ENCODE measurements at regions not wholly inside any gene's neighbourhood (a gene's known extent, or its start where the extent isn't known, plus 50 kb on each side); places are given as distances from the start of the nearest gene placed in this dataset.
"Not testable (repeated sequence)": the region's sequence is repeated elsewhere in the genome, so short reads cannot be mapped to it uniquely, and the experiment has no call there.

GRCh38 chr4:174388461-174389145 lies 104.9 kb downstream of the CEP44 start:
- no peaks in the 10 kb centered on the region for H3K36me3 ChIP-seq

DNA sequence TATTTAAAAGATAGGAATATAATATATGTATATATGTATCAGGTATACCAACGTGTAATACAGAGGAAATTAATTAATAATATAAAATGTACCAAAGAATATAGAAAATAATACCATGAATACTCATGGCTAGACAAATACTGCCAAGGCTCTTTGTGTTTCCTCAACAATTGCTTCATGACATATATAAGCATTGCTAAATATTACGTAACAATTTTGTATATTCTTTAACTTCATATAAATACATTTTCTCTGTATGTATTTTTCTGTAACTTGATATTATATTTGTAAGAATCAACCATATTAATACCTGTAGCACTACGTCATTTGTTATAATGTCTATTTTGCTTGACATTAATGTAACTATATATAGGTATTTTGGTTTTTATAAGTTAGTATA lies 104.0 kb downstream of the CEP44 start:
- TF ChIP-seq CTCF (IDR thresholded peaks at IDR 0.05): no peak
- TF ChIP-seq EP300 (IDR thresholded peaks at IDR 0.05): no peak
- no peak for TF ChIP-seq POLR2A (IDR thresholded peaks at IDR 0.05)
- no peak for TF ChIP-seq POLR2AphosphoS5 (IDR thresholded peaks at IDR 0.05)
- no peaks in the 10 kb centered on the region for H3K27me3 ChIP-seq
- no peaks in the 10 kb centered on the region for H3K36me3 ChIP-seq
- H3K4me3 ChIP-seq: no peak overlapping the region
- H3K27ac ChIP-seq: no peak overlapping the region
- ATAC-seq: no peak
- WGBS, 2 donors (ENCODE audit: low coverage in 1 of 2): 65 to 66% methylated on average over 3 of the region's 3 CpGs
- H3K4me1 ChIP-seq: peaks cover 0 to 14% (median 0%) of the 10 kb centered on the region in 3 donors
- no peaks in the 10 kb centered on the region for H3K9me3 ChIP-seq

More at GRCh38 chr4:174388461-174389145, 104.9 kb downstream of the CEP44 start:
- Histone ChIP-seq H3K27me3 (no peaks in the 10 kb centered on the region), H3K27ac (no peak overlapping the region), H3K9me3 (no peaks in the 10 kb centered on the region), H3K4me1 (peaks cover 0 to 14% (median 0%) of the 10 kb centered on the region in 3 donors), H3K4me3 (no peak overlapping the region)
- TF ChIP-seq EP300 (IDR thresholded peaks at IDR 0.05): no peak
- TF ChIP-seq CTCF (IDR thresholded peaks at IDR 0.05): no peak
- no peak for TF ChIP-seq POLR2A (IDR thresholded peaks at IDR 0.05)
- TF ChIP-seq POLR2AphosphoS5 (IDR thresholded peaks at IDR 0.05): no peak
- no peak for ATAC-seq

DNA sequence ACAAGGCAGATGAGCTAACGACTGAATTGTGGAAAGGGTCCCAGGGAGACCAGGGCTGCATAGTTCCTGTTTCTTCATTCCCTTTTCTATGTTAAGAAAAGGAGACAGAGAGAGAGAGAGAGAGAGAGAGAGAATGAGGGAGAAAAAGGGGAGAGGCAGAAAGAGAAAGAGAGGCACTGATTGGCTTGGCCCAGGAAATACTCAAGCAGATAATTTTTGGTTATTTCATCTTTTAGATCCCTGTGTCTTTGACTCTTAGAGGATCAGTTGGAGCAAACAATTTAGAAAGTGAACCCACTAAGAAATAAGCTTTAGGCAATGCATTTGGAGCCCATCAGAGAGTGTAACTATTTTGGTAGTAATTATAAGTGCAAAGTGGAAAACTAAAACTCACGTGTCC lies 103.4 kb downstream of the CEP44 start:
- no peak overlapping the region for H3K4me3 ChIP-seq
- WGBS, 2 donors (ENCODE audit: low coverage in 1 of 2): 0 to 16% methylated on average over 2 of the region's 2 CpGs
- no peak for ATAC-seq

GRCh38 chr4:174383783-174384182 lies 100.1 kb downstream of the CEP44 start:
- WGBS, 2 donors (ENCODE audit: low coverage in 1 of 2): 82 to 100% methylated on average over 5 to 6 of the region's 6 CpGs

More for the DNA sequence above, 103.4 kb downstream of the CEP44 start:
- no peaks in the 10 kb centered on the region for H3K27me3 ChIP-seq
- H3K9me3 ChIP-seq: no peaks in the 10 kb centered on the region
- H3K36me3 ChIP-seq: no peaks in the 10 kb centered on the region
- peaks cover 0 to 14% (median 0%) of the 10 kb centered on the region in 3 donors for H3K4me1 ChIP-seq
- no peak overlapping the region for H3K27ac ChIP-seq
- TF ChIP-seq POLR2AphosphoS5 (IDR thresholded peaks at IDR 0.05) (no peak), CTCF (IDR thresholded peaks at IDR 0.05) (no peak), EP300 (IDR thresholded peaks at IDR 0.05) (no peak), POLR2A (IDR thresholded peaks at IDR 0.05) (no peak)

GRCh38 chr4:174382938-174383605 lies 99.4 kb downstream of the CEP44 start:
- not testable (repeated sequence) for H3K27me3 ChIP-seq, ATAC-seq
- 58% methylated on average over 5 of the region's 6 CpGs; no CpG with 5 or more reads in 1 of the 2 donors for WGBS, 2 donors (ENCODE audit: low coverage in 1 of 2)

More at GRCh38 chr4:174383783-174384182, 100.1 kb downstream of the CEP44 start:
- Histone ChIP-seq H3K9me3 (no peaks in the 10 kb centered on the region), H3K27ac (no peak overlapping the region), H3K4me3 (no peak overlapping the region), H3K36me3 (no peaks in the 10 kb centered on the region), H3K4me1 (peaks cover 0 to 14% (median 0%) of the 10 kb centered on the region in 3 donors), H3K27me3 (no peaks in the 10 kb centered on the region)
- no peak for TF ChIP-seq CTCF (IDR thresholded peaks at IDR 0.05)
- no peak for TF ChIP-seq EP300 (IDR thresholded peaks at IDR 0.05)
- TF ChIP-seq POLR2A (IDR thresholded peaks at IDR 0.05): no peak
- no peak for TF ChIP-seq POLR2AphosphoS5 (IDR thresholded peaks at IDR 0.05)
- ATAC-seq: no peak

More at GRCh38 chr4:174382938-174383605, 99.4 kb downstream of the CEP44 start:
- H3K4me3 ChIP-seq, H3K36me3 ChIP-seq, H3K27ac ChIP-seq, H3K9me3 ChIP-seq: not testable (repeated sequence)
- peaks cover 0 to 13% (median 0%) of the 10 kb centered on the region in 3 donors for H3K4me1 ChIP-seq

Small RNA genes lying in the stretch of these regions (small RNA-seq; reads per million reads assigned to genes)
- gene MIR4276: 0 reads per million in 4 donors
